ENCODE measurements at regions not wholly inside any gene's neighbourhood (a gene's known extent, or its start where the extent isn't known, plus 50 kb on each side); places are given as distances from the start of the nearest gene placed in this dataset.

DNA sequence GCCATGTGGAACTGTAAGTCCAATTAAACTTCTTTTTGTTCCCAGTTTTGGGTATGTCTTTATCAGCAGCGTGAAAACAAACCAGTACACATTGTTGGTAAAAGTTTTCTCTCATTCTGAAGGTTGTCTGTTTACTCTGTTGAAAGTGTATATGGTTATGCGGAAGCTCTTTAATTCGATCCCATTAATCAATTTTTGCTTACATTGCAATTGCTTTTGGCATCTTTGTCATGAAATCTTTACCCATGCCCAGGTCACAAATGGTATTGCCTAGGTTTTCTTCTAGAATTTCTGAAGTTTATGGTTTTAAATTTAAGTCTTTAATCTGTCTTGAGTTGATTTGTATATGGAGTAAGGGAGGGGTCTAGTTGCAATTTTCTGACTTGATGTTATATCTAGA is 1901.9 kb downstream of the MAT2B start:
- ATAC-seq (no peak), DNase-seq (ENCODE audit: low spot score) (no peak), FAIRE-seq (no peak)
- H3K4me3 ChIP-seq (replicated peaks in 1 of 3; ENCODE audit: insufficient read depth in 1 of 3, low read depth in 2 of 3, low read length in 3 of 3), result no peak overlapping the region
- in situ Hi-C loops (cut with HindIII; ENCODE audit: extremely low pct_ligation_motif_present, low pct_unique_long_range_greater_than_20kb), result no loop called here
- peaks cover 83% of the 10 kb centered on the region for H3K9me3 ChIP-seq (ENCODE audit: low read length)
- H3K27ac ChIP-seq (ENCODE audit: extremely low read length, insufficient read depth, low read length), result no peak overlapping the region
- no peaks in the 10 kb centered on the region for H4K20me1 ChIP-seq (ENCODE audit: insufficient read depth, low read length)
- H2AFZ ChIP-seq (ENCODE audit: low read length), result no peak overlapping the region
- CTCF ChIA-PET (ENCODE audit: low intra/inter-chr PET ratio, low total read pairs), result no interaction called here
- TF ChIP-seq MIXL1 (CRISPR knock-in tag; IDR thresholded peaks at IDR 0.05), result no peak
- no peak for TF ChIP-seq DMAP1 (CRISPR knock-in tag; IDR thresholded peaks at IDR 0.05)
- peak; percentile 55 for TF ChIP-seq MAFF (IDR thresholded peaks at IDR 0.05; ENCODE audit: low read depth, low read length)
- no peak for TF ChIP-seq ADNP (CRISPR knock-in tag; IDR thresholded peaks at IDR 0.05)
- TF ChIP-seq MAFK (conservative IDR thresholded peaks at IDR 0.05 in 1 of 2, IDR thresholded peaks at IDR 0.05 in 1 of 2; ENCODE audit: low read length in 2 of 2), result peak; percentile 51 to 68; a peak in 3 of 4 replicates
- no peaks in the 10 kb centered on the region for H3K36me3 ChIP-seq (replicated peaks in 1 of 2; ENCODE audit: control insufficient read depth in 1 of 2, insufficient read depth in 2 of 2, low read length in 2 of 2)
- no peaks in the 10 kb centered on the region for H3K4me1 ChIP-seq (ENCODE audit: insufficient read depth, low read length)
- WGBS (ENCODE audit: low lambda C conversion rate), result 36% methylated on average over 3 of the region's 3 CpGs
- no TSS peak for BruUV-seq (replicated peaks)
- no peak overlapping the region for H3K4me2 ChIP-seq (ENCODE audit: low read depth, low read length)
- no peak overlapping the region for H3K9ac ChIP-seq (ENCODE audit: insufficient read depth, low read depth, low read length)
- H3K27me3 ChIP-seq (ENCODE audit: control insufficient read depth in 1 of 2, insufficient read depth in 2 of 2, low read length in 2 of 2), result no peaks in the 10 kb centered on the region
- POLR2A ChIA-PET, result no interaction called here
- no peaks in the 10 kb centered on the region for H3K79me2 ChIP-seq (ENCODE audit: insufficient read depth, low read length)
- intact Hi-C loops (cut with micrococcal nuclease; ENCODE audit: unreplicated experiment), result no loop called here

DNA sequence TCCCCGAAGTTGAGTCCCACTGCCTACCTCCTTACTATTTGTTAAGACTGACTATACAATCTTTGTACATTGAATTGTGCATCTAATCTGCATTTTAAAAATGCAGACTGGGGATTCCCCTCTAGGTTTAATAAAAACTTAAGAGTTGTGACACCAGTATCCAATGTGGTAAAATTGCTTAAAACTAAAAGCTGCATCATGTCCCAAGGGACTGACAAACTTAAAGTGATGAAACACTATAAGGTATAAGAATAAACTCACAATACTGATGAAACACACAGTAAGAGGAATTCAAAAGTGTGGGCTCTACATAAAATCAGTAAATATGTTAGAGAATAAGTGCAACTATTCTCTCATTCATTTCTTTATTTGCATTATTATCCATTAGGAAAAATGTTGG is 1905.1 kb downstream of the MAT2B start:
- ChIA-PET CTCF (ENCODE audit: low intra/inter-chr PET ratio, low total read pairs) (no interaction called here), POLR2A (no interaction called here)
- Histone ChIP-seq H3K36me3 (replicated peaks in 1 of 2; ENCODE audit: control insufficient read depth in 1 of 2, insufficient read depth in 2 of 2, low read length in 2 of 2) (no peaks in the 10 kb centered on the region), H3K79me2 (ENCODE audit: insufficient read depth, low read length) (no peaks in the 10 kb centered on the region), H3K9me3 (ENCODE audit: low read length) (peaks cover 70% of the 10 kb centered on the region), H3K4me3 (replicated peaks in 1 of 3; ENCODE audit: insufficient read depth in 1 of 3, low read depth in 2 of 3, low read length in 3 of 3) (no peak overlapping the region), H3K9ac (ENCODE audit: insufficient read depth, low read depth, low read length) (no peak overlapping the region), H3K4me1 (ENCODE audit: insufficient read depth, low read length) (no peaks in the 10 kb centered on the region), H2AFZ (ENCODE audit: low read length) (no peak overlapping the region), H3K27me3 (ENCODE audit: control insufficient read depth in 1 of 2, insufficient read depth in 2 of 2, low read length in 2 of 2) (no peaks in the 10 kb centered on the region), H4K20me1 (ENCODE audit: insufficient read depth, low read length) (no peaks in the 10 kb centered on the region), H3K4me2 (ENCODE audit: low read depth, low read length) (no peak overlapping the region), H3K27ac (ENCODE audit: extremely low read length, insufficient read depth, low read length) (no peak overlapping the region)
- FAIRE-seq (no peak), ATAC-seq (no peak), DNase-seq (ENCODE audit: low spot score) (no peak)
- intact Hi-C loops (cut with micrococcal nuclease; ENCODE audit: unreplicated experiment), result no loop called here
- no peak for TF ChIP-seq ZNF451 (CRISPR knock-in tag; IDR thresholded peaks at IDR 0.05)
- no peak for TF ChIP-seq MZF1 (CRISPR knock-in tag; IDR thresholded peaks at IDR 0.05; ENCODE audit: borderline replicate concordance)
- TF ChIP-seq HCFC1 (IDR thresholded peaks at IDR 0.05; ENCODE audit: low read depth, low read length), result no peak
- TF ChIP-seq TBP (CRISPR knock-in tag; IDR thresholded peaks at IDR 0.05), result no peak
- no peak for TF ChIP-seq PHF8 (CRISPR knock-in tag; IDR thresholded peaks at IDR 0.05)
- no peak for TF ChIP-seq ZSCAN9 (CRISPR knock-in tag; IDR thresholded peaks at IDR 0.05; ENCODE audit: borderline replicate concordance)
- TF ChIP-seq ZNF430 (CRISPR knock-in tag; IDR thresholded peaks at IDR 0.05), result no peak
- TF ChIP-seq, protein P1, sequence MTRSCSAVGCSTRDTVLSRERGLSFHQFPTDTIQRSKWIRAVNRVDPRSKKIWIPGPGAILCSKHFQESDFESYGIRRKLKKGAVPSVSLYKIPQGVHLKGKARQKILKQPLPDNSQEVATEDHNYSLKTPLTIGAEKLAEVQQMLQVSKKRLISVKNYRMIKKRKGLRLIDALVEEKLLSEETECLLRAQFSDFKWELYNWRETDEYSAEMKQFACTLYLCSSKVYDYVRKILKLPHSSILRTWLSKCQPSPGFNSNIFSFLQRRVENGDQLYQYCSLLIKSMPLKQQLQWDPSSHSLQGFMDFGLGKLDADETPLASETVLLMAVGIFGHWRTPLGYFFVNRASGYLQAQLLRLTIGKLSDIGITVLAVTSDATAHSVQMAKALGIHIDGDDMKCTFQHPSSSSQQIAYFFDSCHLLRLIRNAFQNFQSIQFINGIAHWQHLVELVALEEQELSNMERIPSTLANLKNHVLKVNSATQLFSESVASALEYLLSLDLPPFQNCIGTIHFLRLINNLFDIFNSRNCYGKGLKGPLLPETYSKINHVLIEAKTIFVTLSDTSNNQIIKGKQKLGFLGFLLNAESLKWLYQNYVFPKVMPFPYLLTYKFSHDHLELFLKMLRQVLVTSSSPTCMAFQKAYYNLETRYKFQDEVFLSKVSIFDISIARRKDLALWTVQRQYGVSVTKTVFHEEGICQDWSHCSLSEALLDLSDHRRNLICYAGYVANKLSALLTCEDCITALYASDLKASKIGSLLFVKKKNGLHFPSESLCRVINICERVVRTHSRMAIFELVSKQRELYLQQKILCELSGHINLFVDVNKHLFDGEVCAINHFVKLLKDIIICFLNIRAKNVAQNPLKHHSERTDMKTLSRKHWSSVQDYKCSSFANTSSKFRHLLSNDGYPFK (CRISPR knock-in tag; IDR thresholded peaks at IDR 0.05; ENCODE audit: borderline replicate concordance), result no peak
- no peak for TF ChIP-seq RFX5 (IDR thresholded peaks at IDR 0.05; ENCODE audit: low read depth, low read length)
- no peak for TF ChIP-seq MAFG (CRISPR knock-in tag; IDR thresholded peaks at IDR 0.05)
- TF ChIP-seq ZNF547 (CRISPR knock-in tag; IDR thresholded peaks at IDR 0.05), result no peak
- TF ChIP-seq ZNF781 (CRISPR knock-in tag; IDR thresholded peaks at IDR 0.05; ENCODE audit: borderline replicate concordance, not compliant biosample characterization), result no peak
- no TSS peak for BruUV-seq (replicated peaks)
- 0% methylated on average over 1 of the region's 1 CpG for WGBS (ENCODE audit: low lambda C conversion rate)
- in situ Hi-C loops (cut with HindIII; ENCODE audit: extremely low pct_ligation_motif_present, low pct_unique_long_range_greater_than_20kb), result no loop called here
